ENCODE measurements at regions not wholly inside any gene's neighbourhood (a gene's known extent, or its start where the extent isn't known, plus 50 kb on each side); places are given as distances from the start of the nearest gene placed in this dataset.

DNA sequence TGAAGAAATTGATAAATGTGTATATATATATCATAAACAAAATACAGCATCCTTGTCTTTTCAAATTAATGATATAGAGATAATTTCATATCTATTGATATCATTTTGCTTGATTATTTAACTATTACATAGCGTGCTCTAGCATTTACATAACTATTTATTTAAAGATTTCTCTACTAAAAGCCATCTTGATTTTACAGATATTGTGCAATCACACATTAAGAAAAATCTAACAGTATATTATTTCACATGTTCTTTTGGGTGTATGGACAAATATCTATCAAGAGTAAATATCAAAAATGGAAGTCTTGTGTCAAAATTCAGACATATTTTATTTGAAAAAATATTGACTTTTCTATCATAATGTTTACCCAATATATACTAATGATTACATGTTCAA is 966.8 kb downstream of the SLITRK5 start:
- H3K27me3 Mint-ChIP-seq (ENCODE audit: low read depth), result no peaks in the 10 kb centered on the region

DNA sequence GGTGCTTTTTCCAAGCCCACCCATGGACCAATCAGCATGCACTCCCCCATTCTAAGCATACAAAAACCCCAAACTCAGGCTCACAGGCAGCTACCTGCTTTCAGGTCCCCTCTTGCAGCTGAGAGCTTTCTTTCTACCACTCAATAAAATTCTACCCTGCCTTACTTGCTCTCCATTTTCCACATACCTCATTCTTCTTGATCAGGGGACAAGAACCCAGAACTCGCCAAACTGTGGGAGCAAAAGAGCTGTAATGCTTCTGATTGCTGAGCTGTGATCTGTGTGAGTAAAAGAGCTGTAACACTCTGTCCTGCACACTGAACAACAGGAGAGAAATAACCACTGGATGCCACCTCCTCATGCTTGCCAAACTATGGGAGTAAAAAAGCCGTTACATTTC is 972.1 kb downstream of the SLITRK5 start:
- H3K4me3 Mint-ChIP-seq, result no peak overlapping the region
- H3K9me3 Mint-ChIP-seq, result peaks cover 2% of the 10 kb centered on the region
- H3K27ac Mint-ChIP-seq (ENCODE audit: unreplicated experiment), result no peak overlapping the region
- TF ChIP-seq, protein P1, sequence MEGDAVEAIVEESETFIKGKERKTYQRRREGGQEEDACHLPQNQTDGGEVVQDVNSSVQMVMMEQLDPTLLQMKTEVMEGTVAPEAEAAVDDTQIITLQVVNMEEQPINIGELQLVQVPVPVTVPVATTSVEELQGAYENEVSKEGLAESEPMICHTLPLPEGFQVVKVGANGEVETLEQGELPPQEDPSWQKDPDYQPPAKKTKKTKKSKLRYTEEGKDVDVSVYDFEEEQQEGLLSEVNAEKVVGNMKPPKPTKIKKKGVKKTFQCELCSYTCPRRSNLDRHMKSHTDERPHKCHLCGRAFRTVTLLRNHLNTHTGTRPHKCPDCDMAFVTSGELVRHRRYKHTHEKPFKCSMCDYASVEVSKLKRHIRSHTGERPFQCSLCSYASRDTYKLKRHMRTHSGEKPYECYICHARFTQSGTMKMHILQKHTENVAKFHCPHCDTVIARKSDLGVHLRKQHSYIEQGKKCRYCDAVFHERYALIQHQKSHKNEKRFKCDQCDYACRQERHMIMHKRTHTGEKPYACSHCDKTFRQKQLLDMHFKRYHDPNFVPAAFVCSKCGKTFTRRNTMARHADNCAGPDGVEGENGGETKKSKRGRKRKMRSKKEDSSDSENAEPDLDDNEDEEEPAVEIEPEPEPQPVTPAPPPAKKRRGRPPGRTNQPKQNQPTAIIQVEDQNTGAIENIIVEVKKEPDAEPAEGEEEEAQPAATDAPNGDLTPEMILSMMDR (conservative IDR thresholded peaks at IDR 0.05), result no peak
- H3K36me3 Mint-ChIP-seq (ENCODE audit: low read depth), result no peaks in the 10 kb centered on the region
- no peaks in the 10 kb centered on the region for H3K27me3 Mint-ChIP-seq (ENCODE audit: low read depth)
- H3K4me1 Mint-ChIP-seq, result no peaks in the 10 kb centered on the region
- DNase-seq (ENCODE audit: low read depth, low spot score), result no peak

More for the DNA sequence above, 966.8 kb downstream of the SLITRK5 start:
- Mint-ChIP-seq H3K9me3 (peaks cover 2% of the 10 kb centered on the region), H3K27ac (ENCODE audit: unreplicated experiment) (no peak overlapping the region), H3K4me3 (no peak overlapping the region), H3K36me3 (ENCODE audit: low read depth) (no peaks in the 10 kb centered on the region), H3K4me1 (no peaks in the 10 kb centered on the region)
- TF ChIP-seq, protein P1 (conservative IDR thresholded peaks at IDR 0.05), result no peak
- no peak for DNase-seq (ENCODE audit: low read depth, low spot score)

DNA sequence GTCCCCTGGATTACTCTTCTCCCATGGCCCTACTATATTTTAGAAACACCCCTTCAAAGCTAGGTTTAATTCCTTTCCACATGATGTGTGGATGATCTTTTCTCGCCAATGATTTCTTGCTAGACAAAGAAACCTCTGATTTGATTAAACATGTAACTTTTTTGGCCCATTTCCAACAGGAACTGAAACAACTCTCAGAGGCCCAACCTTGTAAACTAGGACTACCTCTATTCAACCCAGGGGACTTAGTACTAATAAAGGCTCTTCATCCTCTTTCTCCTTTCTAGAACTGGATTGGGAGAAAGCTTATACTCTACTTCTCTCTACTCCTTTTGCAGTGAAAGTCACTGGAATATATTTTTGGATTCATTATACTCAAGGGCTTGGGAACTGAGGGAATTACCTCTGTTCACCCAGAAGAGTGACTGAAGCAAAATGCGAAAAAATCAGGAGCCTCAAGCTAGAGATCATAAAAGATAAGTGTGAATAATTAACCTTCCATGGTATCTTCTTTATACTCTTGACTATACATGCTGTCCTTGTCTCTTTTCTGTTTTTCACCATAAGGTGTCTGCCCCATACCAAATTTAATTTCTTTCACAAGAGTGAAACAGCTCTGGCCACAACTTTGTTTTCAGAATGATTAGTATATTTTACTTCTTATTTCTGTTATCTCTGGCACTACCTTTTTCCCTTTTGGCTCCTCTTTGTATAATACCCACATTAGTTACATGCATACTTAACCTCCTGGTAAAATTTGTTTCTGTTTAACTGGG is 977.6 kb downstream of the SLITRK5 start:
- H3K27ac Mint-ChIP-seq (ENCODE audit: unreplicated experiment), result no peak overlapping the region
- no peaks in the 10 kb centered on the region for H3K27me3 Mint-ChIP-seq (ENCODE audit: low read depth)
- TF ChIP-seq, protein P1 (conservative IDR thresholded peaks at IDR 0.05), result no peak
- no peak overlapping the region for H3K4me3 Mint-ChIP-seq
- H3K36me3 Mint-ChIP-seq (ENCODE audit: low read depth), result no peaks in the 10 kb centered on the region
- no peaks in the 10 kb centered on the region for H3K4me1 Mint-ChIP-seq
- no peak for DNase-seq (ENCODE audit: low read depth, low spot score)
- H3K9me3 Mint-ChIP-seq, result peaks cover 5% of the 10 kb centered on the region

DNA sequence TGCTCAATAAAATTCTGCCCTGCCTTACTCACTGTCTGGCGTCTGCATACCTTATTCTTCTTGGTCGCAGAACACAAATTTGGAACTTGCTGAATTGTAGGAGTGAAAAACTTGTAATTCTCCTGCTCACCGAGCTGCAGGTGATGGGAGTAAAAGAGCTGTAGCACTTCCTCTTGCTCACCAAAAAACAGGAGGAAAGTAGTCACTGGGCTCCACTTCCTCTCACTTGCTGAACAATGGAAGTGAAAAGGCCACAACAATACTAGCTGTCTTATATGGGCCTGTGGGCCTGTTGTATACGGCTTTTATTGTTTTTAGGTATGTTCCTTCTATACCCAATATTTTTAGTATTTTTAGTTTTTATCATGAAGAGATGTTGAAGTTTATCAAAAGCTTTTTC is 978.7 kb downstream of the SLITRK5 start:
- H3K9me3 Mint-ChIP-seq, result peaks cover 5% of the 10 kb centered on the region
- DNase-seq (ENCODE audit: low read depth, low spot score), result no peak
- no peak overlapping the region for H3K4me3 Mint-ChIP-seq
- no peaks in the 10 kb centered on the region for H3K36me3 Mint-ChIP-seq (ENCODE audit: low read depth)
- H3K27ac Mint-ChIP-seq (ENCODE audit: unreplicated experiment), result no peak overlapping the region
- H3K27me3 Mint-ChIP-seq (ENCODE audit: low read depth), result no peaks in the 10 kb centered on the region
- TF ChIP-seq, protein P1 (conservative IDR thresholded peaks at IDR 0.05), result no peak
- H3K4me1 Mint-ChIP-seq, result no peaks in the 10 kb centered on the region

DNA sequence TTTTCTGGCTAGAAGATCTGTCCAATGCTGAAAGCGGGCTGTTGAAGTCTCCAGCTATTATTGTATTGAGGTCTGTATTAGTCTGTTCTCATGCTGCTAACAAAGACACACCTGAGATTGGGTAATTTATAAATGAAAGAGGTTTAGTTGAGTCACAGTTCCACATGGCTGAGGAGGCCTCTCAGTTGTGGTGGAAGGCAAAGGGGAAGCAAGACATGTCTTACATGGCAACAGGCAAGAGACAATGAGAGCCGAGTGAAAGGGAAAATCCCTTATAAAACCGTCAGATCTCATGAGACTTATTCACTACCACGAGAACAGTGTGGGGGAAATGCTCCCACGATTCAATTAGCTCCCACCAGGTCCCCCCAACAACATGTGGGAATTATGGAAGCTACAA is 980.4 kb downstream of the SLITRK5 start:
- Mint-ChIP-seq H3K27me3 (ENCODE audit: low read depth) (no peaks in the 10 kb centered on the region), H3K36me3 (ENCODE audit: low read depth) (no peaks in the 10 kb centered on the region), H3K27ac (ENCODE audit: unreplicated experiment) (no peak overlapping the region), H3K4me3 (no peak overlapping the region), H3K9me3 (peaks cover 5% of the 10 kb centered on the region), H3K4me1 (no peaks in the 10 kb centered on the region)
- TF ChIP-seq, protein P1 (conservative IDR thresholded peaks at IDR 0.05), result no peak
- DNase-seq (ENCODE audit: low read depth, low spot score), result no peak
